Mesothelial cell of epicardium (in vitro differentiated cells): ENCODE measurements at regions not wholly inside any gene's neighbourhood (a gene's known extent, or its start where the extent isn't known, plus 50 kb on each side); places are given as distances from the start of the nearest gene placed in this dataset.

Experiments used
- DNase-seq, 2 experiments: peaks; one replicate each; pipeline ENCODE4 v3.0.0; 2021; ENCODE audit warnings: low spot score in 2 of 2; ENCODE audit not compliant: unreplicated experiment in 2 of 2
- H3K27ac Mint-ChIP-seq: 2 replicates; pipeline ENCODE4 v1.8.0; 2021; ENCODE audit warnings: mixed read lengths
- H3K27me3 Mint-ChIP-seq: 2 replicates; pipeline ENCODE4 v1.8.0; 2021; ENCODE audit warnings: low read depth, mixed read lengths
- H3K36me3 Mint-ChIP-seq: 2 replicates; pipeline ENCODE4 v1.8.0; 2021; ENCODE audit warnings: mixed read lengths
- H3K4me1 Mint-ChIP-seq: 2 replicates; pipeline ENCODE4 v1.8.0; 2021; ENCODE audit warnings: mixed read lengths
- H3K4me3 Mint-ChIP-seq: 2 replicates; pipeline ENCODE4 v1.8.0; 2021; ENCODE audit warnings: mild to moderate bottlenecking, moderate library complexity, mixed read lengths
- H3K9me3 Mint-ChIP-seq: 2 replicates; pipeline ENCODE4 v1.8.0; 2021; ENCODE audit warnings: mixed read lengths
- CTCF ChIP-seq: fragments of 200-600 bp; sonication (generic); IDR thresholded peaks from one replicate; pipeline ENCODE4 v1.5.0; 2021; ENCODE audit warnings: antibody characterized with exemption; ENCODE audit not compliant: unreplicated experiment

GRCh38 chr7:16200591-16200990, 220.7 kb downstream of the CRPPA start:
- no peaks in the 10 kb centered on the region for H3K36me3 Mint-ChIP-seq
- H3K9me3 Mint-ChIP-seq: peaks cover 5% of the 10 kb centered on the region
- DNase-seq: no peak
- H3K27me3 Mint-ChIP-seq: no peaks in the 10 kb centered on the region
- TF ChIP-seq CTCF: no peak
- no peak overlapping the region for H3K27ac Mint-ChIP-seq
- H3K4me3 Mint-ChIP-seq: no peak overlapping the region
- peaks cover 12% of the 10 kb centered on the region for H3K4me1 Mint-ChIP-seq

GRCh38 chr7:16193631-16194030, 227.7 kb downstream of the CRPPA start:
- TF ChIP-seq CTCF: no peak
- Mint-ChIP-seq H3K36me3 (no peaks in the 10 kb centered on the region), H3K9me3 (peaks cover 3% of the 10 kb centered on the region), H3K27me3 (no peaks in the 10 kb centered on the region), H3K4me1 (no peaks in the 10 kb centered on the region), H3K4me3 (no peak overlapping the region), H3K27ac (no peak overlapping the region)
- no peak for DNase-seq

- peaks cover 3% of the 10 kb centered on the region for H3K36me3 Mint-ChIP-seq
- H3K4me1 Mint-ChIP-seq: no peaks in the 10 kb centered on the region
- no peak overlapping the region for H3K27ac Mint-ChIP-seq
- H3K27me3 Mint-ChIP-seq: no peaks in the 10 kb centered on the region
- H3K9me3 Mint-ChIP-seq: peaks cover 11% of the 10 kb centered on the region
- DNase-seq: no peak
- TF ChIP-seq CTCF: no peak
- H3K4me3 Mint-ChIP-seq: no peak overlapping the region
These were observed 232.2 kb downstream of the CRPPA start for GRCh38 chr7:16189026-16189715.

- Mint-ChIP-seq H3K36me3 (peaks cover 3% of the 10 kb centered on the region), H3K4me1 (peaks cover 3% of the 10 kb centered on the region), H3K4me3 (no peak overlapping the region), H3K9me3 (peaks cover 8% of the 10 kb centered on the region), H3K27me3 (no peaks in the 10 kb centered on the region), H3K27ac (no peak overlapping the region)
- TF ChIP-seq CTCF: no peak
- no peak for DNase-seq
These were observed 234.2 kb downstream of the CRPPA start for GRCh38 chr7:16187131-16187530.

GRCh38 chr7:16178585-16178984, 242.8 kb downstream of the CRPPA start:
- H3K9me3 Mint-ChIP-seq: no peaks in the 10 kb centered on the region
- H3K4me1 Mint-ChIP-seq: peaks cover 11% of the 10 kb centered on the region
- no peak overlapping the region for H3K4me3 Mint-ChIP-seq
- H3K27me3 Mint-ChIP-seq: no peaks in the 10 kb centered on the region
- no peak overlapping the region for H3K27ac Mint-ChIP-seq
- DNase-seq: no peak
- H3K36me3 Mint-ChIP-seq: no peaks in the 10 kb centered on the region
- no peak for TF ChIP-seq CTCF

GRCh38 chr7:16178092-16178491, 243.2 kb downstream of the CRPPA start:
- no peak overlapping the region for H3K4me3 Mint-ChIP-seq
- no peak for DNase-seq
- peaks cover 10% of the 10 kb centered on the region for H3K4me1 Mint-ChIP-seq
- peak overlapping the region; percentile 60 for H3K27ac Mint-ChIP-seq
- TF ChIP-seq CTCF: no peak
- H3K27me3 Mint-ChIP-seq: no peaks in the 10 kb centered on the region
- H3K36me3 Mint-ChIP-seq: no peaks in the 10 kb centered on the region
- no peaks in the 10 kb centered on the region for H3K9me3 Mint-ChIP-seq
